HEK293 (cell line): ENCODE measurements at regions not wholly inside any gene's neighbourhood (a gene's known extent, or its start where the extent isn't known, plus 50 kb on each side); places are given as distances from the start of the nearest gene placed in this dataset.
A peak's percentile ranks its signal among the peaks of the same experiment; 100 is the strongest.
"Not testable (repeated sequence)": the region's sequence is repeated elsewhere in the genome, so short reads cannot be mapped to it uniquely, and the experiment has no call there.

Source experiments
- CTCF ChIA-PET: fragments of 350-600 bp; formaldehyde crosslinking; extraction: SDS; loops from one replicate; lab custom pipeline; 2021; ENCODE audit warnings: antibody characterized with exemption; lab: Yijun Ruan, JAX
- POLR2A ChIA-PET: fragments of 300-600 bp; formaldehyde crosslinking; extraction: SDS; loops from one replicate; lab custom pipeline; 2020; ENCODE audit warnings: antibody characterized with exemption, inconsistent platforms; lab: Yijun Ruan, JAX
- H3K27ac ChIP-seq: fragments of 200-500 bp; sonication (Bioruptor generic); 2 replicates; pipeline ENCODE4 v1.5.1; 2014; ENCODE audit warnings: low read depth, low read length, control low read depth, inconsistent platforms; ENCODE audit errors: extremely low read depth
- H3K36me3 ChIP-seq, 2 experiments: fragments of 200-500 bp in 1 of 2; sonication (Bioruptor generic) in 1 of 2; 1 replicate in 1 of 2; 2 replicates in 1 of 2; pipeline ENCODE4 v1.5.1; 2014 to 2017; ENCODE audit warnings: inconsistent platforms in 2 of 2, low read length in 2 of 2; ENCODE audit not compliant: control insufficient read depth in 2 of 2, insufficient read depth in 1 of 2
- H3K4me1 ChIP-seq: fragments of 200-500 bp; sonication (Bioruptor generic); 2 replicates; pipeline ENCODE4 v1.5.1; 2014; ENCODE audit warnings: mild to moderate bottlenecking, low read length, inconsistent platforms; ENCODE audit not compliant: control insufficient read depth, insufficient read depth
- H3K4me3 ChIP-seq: 2 replicates; pipeline ENCODE4 v1.5.1; 2011; ENCODE audit warnings: low read depth, mild to moderate bottlenecking, control low read depth, low read length, moderate library complexity
- H3K9me3 ChIP-seq: fragments of 200-500 bp; sonication (Bioruptor generic); 2 replicates; pipeline ENCODE4 v1.5.1; 2014; ENCODE audit warnings: low read depth, low read length, inconsistent platforms; ENCODE audit not compliant: control insufficient read depth, insufficient read depth
- BCL11A ChIP-seq: fragments of 450-650 bp; formaldehyde crosslinking; IDR thresholded peaks from 2 replicates; pipeline ENCODE4 v1.5.1; 2016; ENCODE audit warnings: low read depth, missing biosample characterization, missing genetic modification characterization
- BCL11B ChIP-seq: fragments of 450-650 bp; formaldehyde crosslinking; IDR thresholded peaks from 2 replicates; pipeline ENCODE4 v1.5.1; 2016; ENCODE audit warnings: low read depth, missing biosample characterization, missing genetic modification characterization
- PRDM1 ChIP-seq: fragments of 450-650 bp; formaldehyde crosslinking; IDR thresholded peaks from 2 replicates; pipeline ENCODE4; 2016; ENCODE audit warnings: missing biosample characterization, missing genetic modification characterization
- RBAK ChIP-seq: fragments of 450-650 bp; formaldehyde crosslinking; IDR thresholded peaks from 2 replicates; pipeline ENCODE4 v1.5.1; 2016; ENCODE audit warnings: missing biosample characterization, missing genetic modification characterization
- WT1 ChIP-seq: fragments of 450-650 bp; formaldehyde crosslinking; IDR thresholded peaks from 2 replicates; pipeline ENCODE4 v1.5.1; 2016; ENCODE audit warnings: missing biosample characterization, missing genetic modification characterization
- ZBTB7A ChIP-seq: fragments of 450-650 bp; formaldehyde crosslinking; IDR thresholded peaks from 2 replicates; pipeline ENCODE4 v1.5.1; 2016; ENCODE audit warnings: low read depth, missing biosample characterization, missing genetic modification characterization
- ZEB2 ChIP-seq: fragments of 450-650 bp; formaldehyde crosslinking; IDR thresholded peaks from 2 replicates; pipeline ENCODE4 v1.5.1; 2016; ENCODE audit warnings: missing biosample characterization, missing genetic modification characterization
- ZFP3 ChIP-seq: fragments of 450-650 bp; formaldehyde crosslinking; IDR thresholded peaks from 2 replicates; pipeline ENCODE4 v1.5.1; 2016; ENCODE audit warnings: low read depth, missing biosample characterization, missing genetic modification characterization
- ZFP41 ChIP-seq: fragments of 450-650 bp; formaldehyde crosslinking; IDR thresholded peaks from 2 replicates; pipeline ENCODE4 v1.5.1; 2016; ENCODE audit warnings: missing biosample characterization, missing genetic modification characterization, borderline replicate concordance
- ZFP69B ChIP-seq: fragments of 450-650 bp; formaldehyde crosslinking; IDR thresholded peaks from 2 replicates; pipeline ENCODE4 v1.5.1; 2016; ENCODE audit warnings: missing biosample characterization, missing genetic modification characterization
- ZIC2 ChIP-seq: fragments of 450-650 bp; formaldehyde crosslinking; IDR thresholded peaks from 2 replicates; pipeline ENCODE4 v1.5.1; 2016; ENCODE audit warnings: missing biosample characterization, missing genetic modification characterization
- ZNF184 ChIP-seq: fragments of 450-650 bp; IDR thresholded peaks from 2 replicates; pipeline ENCODE4 v1.5.1; 2018; ENCODE audit warnings: missing biosample characterization, mild to moderate bottlenecking, missing genetic modification characterization
- ZNF560 ChIP-seq: fragments of 450-650 bp; formaldehyde crosslinking; IDR thresholded peaks from 2 replicates; pipeline ENCODE4 v1.5.1; 2017; ENCODE audit warnings: missing biosample characterization, missing genetic modification characterization, borderline replicate concordance
- ZNF610 ChIP-seq: fragments of 450-650 bp; formaldehyde crosslinking; IDR thresholded peaks from 2 replicates; pipeline ENCODE4 v1.5.1; 2016; ENCODE audit warnings: missing biosample characterization, missing genetic modification characterization, borderline replicate concordance
- ZNF624 ChIP-seq: fragments of 450-650 bp; formaldehyde crosslinking; IDR thresholded peaks from 2 replicates; pipeline ENCODE4 v1.5.1; 2017; ENCODE audit warnings: missing biosample characterization, missing genetic modification characterization
- ZNF629 ChIP-seq: fragments of 450-650 bp; formaldehyde crosslinking; IDR thresholded peaks from 2 replicates; pipeline ENCODE4 v1.5.1; 2017; ENCODE audit warnings: missing biosample characterization, missing genetic modification characterization
- ZNF677 ChIP-seq: fragments of 450-650 bp; IDR thresholded peaks from 2 replicates; pipeline ENCODE4 v1.5.0; 2018; ENCODE audit warnings: missing biosample characterization, mild to moderate bottlenecking, missing genetic modification characterization, moderate library complexity
- TF ChIP-seq, protein P1 (sequence below): fragments of 450-650 bp; formaldehyde crosslinking; IDR thresholded peaks from 2 replicates; pipeline ENCODE4 v1.5.1; 2016; ENCODE audit warnings: missing biosample characterization, missing genetic modification characterization, low read depth
- TF ChIP-seq, protein P2 (sequence below): fragments of 450-650 bp; formaldehyde crosslinking; IDR thresholded peaks from 2 replicates; pipeline ENCODE4 v1.5.1; 2017; ENCODE audit warnings: missing biosample characterization, missing genetic modification characterization
- TF ChIP-seq, protein P3 (sequence below): fragments of 450-650 bp; formaldehyde crosslinking; IDR thresholded peaks from 2 replicates; pipeline ENCODE4 v1.5.1; 2016; ENCODE audit warnings: missing biosample characterization, missing genetic modification characterization
- TF ChIP-seq, protein P4 (sequence below): fragments of 450-650 bp; formaldehyde crosslinking; IDR thresholded peaks from 2 replicates; pipeline ENCODE4 v1.5.1; 2016; ENCODE audit warnings: missing biosample characterization, missing genetic modification characterization

DNA sequence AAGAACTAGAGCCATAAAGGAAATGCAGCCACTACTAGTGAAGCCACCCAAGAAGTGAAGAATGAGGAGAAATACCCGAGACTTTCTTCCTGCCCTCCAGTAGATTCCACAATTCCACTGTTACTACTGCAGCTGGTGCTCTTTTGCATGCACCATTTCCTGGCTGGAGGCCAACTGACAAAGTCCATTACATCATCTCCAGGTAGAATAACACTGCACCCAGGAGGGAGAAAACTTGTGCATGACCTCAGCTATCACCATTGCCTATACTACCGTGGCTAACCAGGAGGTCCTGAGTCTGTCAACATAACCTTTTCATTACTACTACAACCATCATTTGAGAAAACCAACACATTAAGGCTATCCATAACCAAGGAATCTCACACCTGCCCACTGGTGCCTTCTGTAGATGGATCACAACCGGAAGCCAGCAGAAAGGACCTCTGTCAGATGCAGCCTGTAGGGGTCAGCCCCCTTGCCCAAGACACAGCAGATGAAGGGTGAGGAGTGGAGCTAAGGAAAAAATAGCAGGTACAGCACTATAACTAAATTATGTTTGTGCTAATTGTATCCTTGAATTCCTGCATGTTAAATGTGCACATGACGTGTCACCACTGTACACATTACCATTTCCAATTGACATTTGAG lies 200.8 kb upstream of the C2CD4B start (continued):
- TF ChIP-seq ZFP3 (no peak), ZNF184 (tag by site-specific recombination) (peak; percentile 71; the same call in 1 of the 2 replicates), ZFP69B (0 out of 2 replicates have a peak, but pooled peaks have one; percentile 54), RBAK (tag by site-specific recombination) (no peak), BCL11A (tag by site-specific recombination) (no peak), ZIC2 (tag by site-specific recombination) (peak; percentile 33), PRDM1 (tag by site-specific recombination) (peak; percentile 57; the same call in 1 of the 2 replicates), ZNF677 (tag by site-specific recombination) (no peak), ZNF629 (peak; percentile 80)
- TF ChIP-seq, protein P1, sequence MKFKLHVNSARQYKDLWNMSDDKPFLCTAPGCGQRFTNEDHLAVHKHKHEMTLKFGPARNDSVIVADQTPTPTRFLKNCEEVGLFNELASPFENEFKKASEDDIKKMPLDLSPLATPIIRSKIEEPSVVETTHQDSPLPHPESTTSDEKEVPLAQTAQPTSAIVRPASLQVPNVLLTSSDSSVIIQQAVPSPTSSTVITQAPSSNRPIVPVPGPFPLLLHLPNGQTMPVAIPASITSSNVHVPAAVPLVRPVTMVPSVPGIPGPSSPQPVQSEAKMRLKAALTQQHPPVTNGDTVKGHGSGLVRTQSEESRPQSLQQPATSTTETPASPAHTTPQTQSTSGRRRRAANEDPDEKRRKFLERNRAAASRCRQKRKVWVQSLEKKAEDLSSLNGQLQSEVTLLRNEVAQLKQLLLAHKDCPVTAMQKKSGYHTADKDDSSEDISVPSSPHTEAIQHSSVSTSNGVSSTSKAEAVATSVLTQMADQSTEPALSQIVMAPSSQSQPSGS (tag by site-specific recombination) = peak; percentile 90

DNA sequence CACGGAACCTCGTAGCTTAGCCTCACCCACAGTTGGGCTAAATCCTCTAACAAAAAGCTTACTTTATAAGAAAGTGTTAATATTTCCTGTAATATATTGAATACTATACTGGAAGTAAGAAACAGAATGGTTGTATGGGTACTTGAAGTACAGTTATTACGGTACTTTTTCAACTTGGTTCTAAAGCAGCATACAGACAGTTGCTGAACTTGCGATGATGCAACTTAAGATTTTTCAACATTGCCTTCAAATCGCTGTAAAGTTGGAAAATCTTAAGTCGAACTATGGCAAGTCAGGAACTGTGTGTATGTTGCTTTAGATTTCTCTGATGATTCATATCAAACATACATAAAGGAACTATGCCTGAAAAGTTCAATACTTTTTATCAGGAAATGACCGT lies 204.4 kb upstream of the C2CD4B start:
- TF ChIP-seq ZEB2 = no peak
- TF ChIP-seq WT1 (tag by site-specific recombination) = no peak
- TF ChIP-seq ZNF610 = no peak
- no peak for TF ChIP-seq ZBTB7A (tag by site-specific recombination)
- TF ChIP-seq ZNF184 (tag by site-specific recombination) = no peak
- TF ChIP-seq, protein P2, sequence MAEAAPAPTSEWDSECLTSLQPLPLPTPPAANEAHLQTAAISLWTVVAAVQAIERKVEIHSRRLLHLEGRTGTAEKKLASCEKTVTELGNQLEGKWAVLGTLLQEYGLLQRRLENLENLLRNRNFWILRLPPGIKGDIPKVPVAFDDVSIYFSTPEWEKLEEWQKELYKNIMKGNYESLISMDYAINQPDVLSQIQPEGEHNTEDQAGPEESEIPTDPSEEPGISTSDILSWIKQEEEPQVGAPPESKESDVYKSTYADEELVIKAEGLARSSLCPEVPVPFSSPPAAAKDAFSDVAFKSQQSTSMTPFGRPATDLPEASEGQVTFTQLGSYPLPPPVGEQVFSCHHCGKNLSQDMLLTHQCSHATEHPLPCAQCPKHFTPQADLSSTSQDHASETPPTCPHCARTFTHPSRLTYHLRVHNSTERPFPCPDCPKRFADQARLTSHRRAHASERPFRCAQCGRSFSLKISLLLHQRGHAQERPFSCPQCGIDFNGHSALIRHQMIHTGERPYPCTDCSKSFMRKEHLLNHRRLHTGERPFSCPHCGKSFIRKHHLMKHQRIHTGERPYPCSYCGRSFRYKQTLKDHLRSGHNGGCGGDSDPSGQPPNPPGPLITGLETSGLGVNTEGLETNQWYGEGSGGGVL (tag by site-specific recombination) = no peak
- TF ChIP-seq ZFP41 = no peak
- TF ChIP-seq, protein P3, sequence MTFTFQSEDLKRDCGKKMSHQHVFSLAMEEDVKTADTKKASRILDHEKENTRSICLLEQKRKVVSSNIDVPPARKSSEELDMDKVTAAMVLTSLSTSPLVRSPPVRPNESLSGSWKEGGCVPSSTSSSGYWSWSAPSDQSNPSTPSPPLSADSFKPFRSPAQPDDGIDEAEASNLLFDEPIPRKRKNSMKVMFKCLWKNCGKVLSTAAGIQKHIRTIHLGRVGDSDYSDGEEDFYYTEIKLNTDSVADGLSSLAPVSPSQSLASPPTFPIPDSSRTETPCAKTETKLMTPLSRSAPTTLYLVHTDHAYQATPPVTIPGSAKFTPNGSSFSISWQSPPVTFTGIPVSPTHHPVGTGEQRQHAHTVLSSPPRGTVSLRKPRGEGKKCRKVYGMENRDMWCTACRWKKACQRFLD = no peak
- no peak for TF ChIP-seq BCL11B
- no peak for TF ChIP-seq ZNF560 (tag by site-specific recombination)
- TF ChIP-seq BCL11A (tag by site-specific recombination) = no peak
- no peak for TF ChIP-seq ZNF624 (tag by site-specific recombination)
- TF ChIP-seq, protein P4, sequence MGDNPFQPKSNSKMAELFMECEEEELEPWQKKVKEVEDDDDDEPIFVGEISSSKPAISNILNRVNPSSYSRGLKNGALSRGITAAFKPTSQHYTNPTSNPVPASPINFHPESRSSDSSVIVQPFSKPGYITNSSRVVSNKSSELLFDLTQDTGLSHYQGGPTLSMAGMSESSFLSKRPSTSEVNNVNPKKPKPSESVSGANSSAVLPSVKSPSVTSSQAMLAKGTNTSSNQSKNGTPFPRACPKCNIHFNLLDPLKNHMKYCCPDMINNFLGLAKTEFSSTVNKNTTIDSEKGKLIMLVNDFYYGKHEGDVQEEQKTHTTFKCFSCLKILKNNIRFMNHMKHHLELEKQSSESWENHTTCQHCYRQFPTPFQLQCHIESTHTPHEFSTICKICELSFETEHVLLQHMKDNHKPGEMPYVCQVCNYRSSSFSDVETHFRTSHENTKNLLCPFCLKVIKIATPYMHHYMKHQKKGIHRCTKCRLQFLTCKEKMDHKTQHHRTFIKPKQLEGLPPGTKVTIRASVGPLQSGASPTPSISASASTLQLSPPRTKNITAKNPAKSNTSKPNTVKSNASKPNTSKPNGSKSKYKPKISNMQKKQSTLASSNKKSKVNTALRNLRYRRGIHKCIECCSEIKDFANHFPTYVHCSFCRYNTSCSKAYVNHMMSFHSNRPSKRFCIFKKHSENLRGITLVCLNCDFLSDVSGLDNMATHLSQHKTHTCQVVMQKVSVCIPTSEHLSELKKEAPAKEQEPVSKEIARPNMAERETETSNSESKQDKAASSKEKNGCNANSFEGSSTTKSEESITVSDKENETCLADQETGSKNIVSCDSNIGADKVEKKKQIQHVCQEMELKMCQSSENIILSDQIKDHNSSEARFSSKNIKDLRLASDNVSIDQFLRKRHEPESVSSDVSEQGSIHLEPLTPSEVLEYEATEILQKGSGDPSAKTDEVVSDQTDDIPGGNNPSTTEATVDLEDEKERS (tag by site-specific recombination) = no peak
- ChIA-PET CTCF (no interaction called here), POLR2A (no interaction called here)
- peaks cover 4% of the 10 kb centered on the region; the same call in 1 of the 2 replicates for H3K4me1 ChIP-seq
- H3K4me3 ChIP-seq = no peak overlapping the region
- no peak overlapping the region for H3K27ac ChIP-seq
- no peaks in the 10 kb centered on the region for H3K9me3 ChIP-seq
- H3K36me3 ChIP-seq = no peaks in the 10 kb centered on the region

GRCh38 chr15:62371683-62372082 lies 206.6 kb upstream of the C2CD4B start:
- CTCF ChIA-PET, POLR2A ChIA-PET, H3K9me3 ChIP-seq, H3K4me3 ChIP-seq, H3K4me1 ChIP-seq, H3K27ac ChIP-seq, H3K36me3 ChIP-seq: not testable (repeated sequence)
